K562 (cell line): ENCODE measurements at regions not wholly inside any gene's neighbourhood (a gene's known extent, or its start where the extent isn't known, plus 50 kb on each side); places are given as distances from the start of the nearest gene placed in this dataset.

Source experiments
- HNRNPL ChIP-seq: fragments of 200-400 bp; formaldehyde crosslinking; IDR thresholded peaks from 2 replicates; pipeline ENCODE4 v1.6.1; 2017; ENCODE audit warnings: low read depth, mild to moderate bottlenecking, low read length
- JUNB ChIP-seq: fragments of 450-650 bp; formaldehyde crosslinking; conservative IDR thresholded peaks from 2 replicates; pipeline ENCODE4 v1.4.0; 2020; ENCODE audit warnings: mild to moderate bottlenecking
- KAT2B ChIP-seq: IDR thresholded peaks from one replicate; pipeline ENCODE4 v1.6.1; 2012; ENCODE audit warnings: low read depth, mild to moderate bottlenecking, control low read depth, inconsistent platforms, low read length, moderate library complexity
- NFIC ChIP-seq: fragments of 450-650 bp; IDR thresholded peaks from 2 replicates; pipeline ENCODE4 v1.6.1; 2017; ENCODE audit warnings: mild to moderate bottlenecking, inconsistent platforms
- PHF8 ChIP-seq: fragments of 200-600 bp; sonication (generic); IDR thresholded peaks from 2 replicates; pipeline ENCODE4 v1.6.1; 2012; ENCODE audit warnings: mixed run types, mild to moderate bottlenecking, inconsistent platforms, low read length, moderate library complexity, borderline replicate concordance
- ZNF165 ChIP-seq: fragments of 250-450 bp; sonication (Bioruptor Pico); IDR thresholded peaks from 2 replicates; pipeline ENCODE4 v1.4.0; 2020; ENCODE audit warnings: borderline replicate concordance
- ZNF263 ChIP-seq: sonication (generic); formaldehyde crosslinking; IDR thresholded peaks from 2 replicates; pipeline ENCODE4 v1.8.0; 2022; ENCODE audit warnings: mild to moderate bottlenecking, missing genetic modification reagents, borderline replicate concordance
- ZNF507 ChIP-seq: conservative IDR thresholded peaks from 2 replicates; pipeline ENCODE4 v1.6.1; 2017; ENCODE audit warnings: missing genetic modification characterization, missing compliant biosample characterization
- ZNF75A ChIP-seq: fragments of 450-650 bp; formaldehyde crosslinking; IDR thresholded peaks from 2 replicates; pipeline ENCODE4 v1.4.0; 2020; ENCODE audit warnings: mild to moderate bottlenecking
- TF ChIP-seq, protein P1 (sequence below): sonication (generic); formaldehyde crosslinking; IDR thresholded peaks from 2 replicates; pipeline ENCODE4 v1.8.0; 2022; ENCODE audit warnings: mild to moderate bottlenecking, missing genetic modification reagents
- TF ChIP-seq, protein P2 (sequence below): fragments of 450-650 bp; IDR thresholded peaks from 2 replicates; pipeline ENCODE4 v1.7.0; 2016; ENCODE audit warnings: borderline replicate concordance
- TF ChIP-seq, protein P3 (sequence below): fragments of 450-650 bp; IDR thresholded peaks from 2 replicates; pipeline ENCODE4 v1.6.1; 2016
- TF ChIP-seq, protein P4 (sequence below): fragments of 200-600 bp; sonication (generic); IDR thresholded peaks from one replicate; pipeline ENCODE4 v1.6.1; 2012; ENCODE audit warnings: mild to moderate bottlenecking, low read depth, low read length, inconsistent platforms

DNA sequence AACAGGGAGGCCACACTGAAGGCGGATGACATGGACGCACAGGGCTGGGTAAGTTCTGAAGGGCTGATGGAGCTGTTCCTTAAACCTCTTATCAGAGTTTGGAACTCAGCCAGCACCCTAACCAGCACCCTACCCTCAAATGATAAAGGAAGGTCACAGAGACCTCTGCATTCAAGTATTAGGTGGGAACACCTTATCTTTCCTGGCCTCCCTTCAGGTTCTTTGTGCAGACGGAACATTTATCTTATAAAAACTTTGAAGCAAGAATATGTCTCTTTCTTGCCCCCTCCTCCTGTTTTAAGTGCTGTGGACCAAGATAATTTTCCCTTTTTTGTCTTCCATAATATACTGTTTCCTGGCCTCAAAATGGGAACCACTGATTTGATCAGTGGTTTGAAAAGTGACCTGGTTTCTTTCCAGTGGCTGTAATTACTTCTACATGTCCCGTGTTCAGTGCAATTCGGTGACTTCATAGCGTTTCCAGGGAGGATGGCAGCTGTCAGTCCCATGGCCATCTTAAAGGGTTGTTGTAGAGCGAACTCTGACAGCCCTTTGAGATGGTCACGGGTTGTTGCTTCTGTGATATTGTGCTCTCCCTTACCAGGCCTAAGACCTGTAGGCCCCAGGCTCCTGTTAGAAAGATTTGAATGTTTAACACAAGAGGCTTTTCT is 213.2 kb upstream of the MYLIP start (continued):
- TF ChIP-seq ZNF75A (CRISPR knock-in tag), result no peak
- TF ChIP-seq, protein P1, sequence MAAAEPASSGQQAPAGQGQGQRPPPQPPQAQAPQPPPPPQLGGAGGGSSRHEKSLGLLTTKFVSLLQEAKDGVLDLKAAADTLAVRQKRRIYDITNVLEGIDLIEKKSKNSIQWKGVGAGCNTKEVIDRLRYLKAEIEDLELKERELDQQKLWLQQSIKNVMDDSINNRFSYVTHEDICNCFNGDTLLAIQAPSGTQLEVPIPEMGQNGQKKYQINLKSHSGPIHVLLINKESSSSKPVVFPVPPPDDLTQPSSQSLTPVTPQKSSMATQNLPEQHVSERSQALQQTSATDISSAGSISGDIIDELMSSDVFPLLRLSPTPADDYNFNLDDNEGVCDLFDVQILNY (CRISPR knock-in tag), result no peak
- TF ChIP-seq NFIC, result peak; percentile 99
- no peak for TF ChIP-seq PHF8
- TF ChIP-seq, protein P2, sequence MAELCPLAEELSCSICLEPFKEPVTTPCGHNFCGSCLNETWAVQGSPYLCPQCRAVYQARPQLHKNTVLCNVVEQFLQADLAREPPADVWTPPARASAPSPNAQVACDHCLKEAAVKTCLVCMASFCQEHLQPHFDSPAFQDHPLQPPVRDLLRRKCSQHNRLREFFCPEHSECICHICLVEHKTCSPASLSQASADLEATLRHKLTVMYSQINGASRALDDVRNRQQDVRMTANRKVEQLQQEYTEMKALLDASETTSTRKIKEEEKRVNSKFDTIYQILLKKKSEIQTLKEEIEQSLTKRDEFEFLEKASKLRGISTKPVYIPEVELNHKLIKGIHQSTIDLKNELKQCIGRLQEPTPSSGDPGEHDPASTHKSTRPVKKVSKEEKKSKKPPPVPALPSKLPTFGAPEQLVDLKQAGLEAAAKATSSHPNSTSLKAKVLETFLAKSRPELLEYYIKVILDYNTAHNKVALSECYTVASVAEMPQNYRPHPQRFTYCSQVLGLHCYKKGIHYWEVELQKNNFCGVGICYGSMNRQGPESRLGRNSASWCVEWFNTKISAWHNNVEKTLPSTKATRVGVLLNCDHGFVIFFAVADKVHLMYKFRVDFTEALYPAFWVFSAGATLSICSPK, result no peak
- no peak for TF ChIP-seq HNRNPL
- TF ChIP-seq, protein P3, sequence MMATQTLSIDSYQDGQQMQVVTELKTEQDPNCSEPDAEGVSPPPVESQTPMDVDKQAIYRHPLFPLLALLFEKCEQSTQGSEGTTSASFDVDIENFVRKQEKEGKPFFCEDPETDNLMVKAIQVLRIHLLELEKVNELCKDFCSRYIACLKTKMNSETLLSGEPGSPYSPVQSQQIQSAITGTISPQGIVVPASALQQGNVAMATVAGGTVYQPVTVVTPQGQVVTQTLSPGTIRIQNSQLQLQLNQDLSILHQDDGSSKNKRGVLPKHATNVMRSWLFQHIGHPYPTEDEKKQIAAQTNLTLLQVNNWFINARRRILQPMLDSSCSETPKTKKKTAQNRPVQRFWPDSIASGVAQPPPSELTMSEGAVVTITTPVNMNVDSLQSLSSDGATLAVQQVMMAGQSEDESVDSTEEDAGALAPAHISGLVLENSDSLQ, result peak; percentile 91
- no peak for TF ChIP-seq ZNF263 (CRISPR knock-in tag)
- TF ChIP-seq, protein P4, sequence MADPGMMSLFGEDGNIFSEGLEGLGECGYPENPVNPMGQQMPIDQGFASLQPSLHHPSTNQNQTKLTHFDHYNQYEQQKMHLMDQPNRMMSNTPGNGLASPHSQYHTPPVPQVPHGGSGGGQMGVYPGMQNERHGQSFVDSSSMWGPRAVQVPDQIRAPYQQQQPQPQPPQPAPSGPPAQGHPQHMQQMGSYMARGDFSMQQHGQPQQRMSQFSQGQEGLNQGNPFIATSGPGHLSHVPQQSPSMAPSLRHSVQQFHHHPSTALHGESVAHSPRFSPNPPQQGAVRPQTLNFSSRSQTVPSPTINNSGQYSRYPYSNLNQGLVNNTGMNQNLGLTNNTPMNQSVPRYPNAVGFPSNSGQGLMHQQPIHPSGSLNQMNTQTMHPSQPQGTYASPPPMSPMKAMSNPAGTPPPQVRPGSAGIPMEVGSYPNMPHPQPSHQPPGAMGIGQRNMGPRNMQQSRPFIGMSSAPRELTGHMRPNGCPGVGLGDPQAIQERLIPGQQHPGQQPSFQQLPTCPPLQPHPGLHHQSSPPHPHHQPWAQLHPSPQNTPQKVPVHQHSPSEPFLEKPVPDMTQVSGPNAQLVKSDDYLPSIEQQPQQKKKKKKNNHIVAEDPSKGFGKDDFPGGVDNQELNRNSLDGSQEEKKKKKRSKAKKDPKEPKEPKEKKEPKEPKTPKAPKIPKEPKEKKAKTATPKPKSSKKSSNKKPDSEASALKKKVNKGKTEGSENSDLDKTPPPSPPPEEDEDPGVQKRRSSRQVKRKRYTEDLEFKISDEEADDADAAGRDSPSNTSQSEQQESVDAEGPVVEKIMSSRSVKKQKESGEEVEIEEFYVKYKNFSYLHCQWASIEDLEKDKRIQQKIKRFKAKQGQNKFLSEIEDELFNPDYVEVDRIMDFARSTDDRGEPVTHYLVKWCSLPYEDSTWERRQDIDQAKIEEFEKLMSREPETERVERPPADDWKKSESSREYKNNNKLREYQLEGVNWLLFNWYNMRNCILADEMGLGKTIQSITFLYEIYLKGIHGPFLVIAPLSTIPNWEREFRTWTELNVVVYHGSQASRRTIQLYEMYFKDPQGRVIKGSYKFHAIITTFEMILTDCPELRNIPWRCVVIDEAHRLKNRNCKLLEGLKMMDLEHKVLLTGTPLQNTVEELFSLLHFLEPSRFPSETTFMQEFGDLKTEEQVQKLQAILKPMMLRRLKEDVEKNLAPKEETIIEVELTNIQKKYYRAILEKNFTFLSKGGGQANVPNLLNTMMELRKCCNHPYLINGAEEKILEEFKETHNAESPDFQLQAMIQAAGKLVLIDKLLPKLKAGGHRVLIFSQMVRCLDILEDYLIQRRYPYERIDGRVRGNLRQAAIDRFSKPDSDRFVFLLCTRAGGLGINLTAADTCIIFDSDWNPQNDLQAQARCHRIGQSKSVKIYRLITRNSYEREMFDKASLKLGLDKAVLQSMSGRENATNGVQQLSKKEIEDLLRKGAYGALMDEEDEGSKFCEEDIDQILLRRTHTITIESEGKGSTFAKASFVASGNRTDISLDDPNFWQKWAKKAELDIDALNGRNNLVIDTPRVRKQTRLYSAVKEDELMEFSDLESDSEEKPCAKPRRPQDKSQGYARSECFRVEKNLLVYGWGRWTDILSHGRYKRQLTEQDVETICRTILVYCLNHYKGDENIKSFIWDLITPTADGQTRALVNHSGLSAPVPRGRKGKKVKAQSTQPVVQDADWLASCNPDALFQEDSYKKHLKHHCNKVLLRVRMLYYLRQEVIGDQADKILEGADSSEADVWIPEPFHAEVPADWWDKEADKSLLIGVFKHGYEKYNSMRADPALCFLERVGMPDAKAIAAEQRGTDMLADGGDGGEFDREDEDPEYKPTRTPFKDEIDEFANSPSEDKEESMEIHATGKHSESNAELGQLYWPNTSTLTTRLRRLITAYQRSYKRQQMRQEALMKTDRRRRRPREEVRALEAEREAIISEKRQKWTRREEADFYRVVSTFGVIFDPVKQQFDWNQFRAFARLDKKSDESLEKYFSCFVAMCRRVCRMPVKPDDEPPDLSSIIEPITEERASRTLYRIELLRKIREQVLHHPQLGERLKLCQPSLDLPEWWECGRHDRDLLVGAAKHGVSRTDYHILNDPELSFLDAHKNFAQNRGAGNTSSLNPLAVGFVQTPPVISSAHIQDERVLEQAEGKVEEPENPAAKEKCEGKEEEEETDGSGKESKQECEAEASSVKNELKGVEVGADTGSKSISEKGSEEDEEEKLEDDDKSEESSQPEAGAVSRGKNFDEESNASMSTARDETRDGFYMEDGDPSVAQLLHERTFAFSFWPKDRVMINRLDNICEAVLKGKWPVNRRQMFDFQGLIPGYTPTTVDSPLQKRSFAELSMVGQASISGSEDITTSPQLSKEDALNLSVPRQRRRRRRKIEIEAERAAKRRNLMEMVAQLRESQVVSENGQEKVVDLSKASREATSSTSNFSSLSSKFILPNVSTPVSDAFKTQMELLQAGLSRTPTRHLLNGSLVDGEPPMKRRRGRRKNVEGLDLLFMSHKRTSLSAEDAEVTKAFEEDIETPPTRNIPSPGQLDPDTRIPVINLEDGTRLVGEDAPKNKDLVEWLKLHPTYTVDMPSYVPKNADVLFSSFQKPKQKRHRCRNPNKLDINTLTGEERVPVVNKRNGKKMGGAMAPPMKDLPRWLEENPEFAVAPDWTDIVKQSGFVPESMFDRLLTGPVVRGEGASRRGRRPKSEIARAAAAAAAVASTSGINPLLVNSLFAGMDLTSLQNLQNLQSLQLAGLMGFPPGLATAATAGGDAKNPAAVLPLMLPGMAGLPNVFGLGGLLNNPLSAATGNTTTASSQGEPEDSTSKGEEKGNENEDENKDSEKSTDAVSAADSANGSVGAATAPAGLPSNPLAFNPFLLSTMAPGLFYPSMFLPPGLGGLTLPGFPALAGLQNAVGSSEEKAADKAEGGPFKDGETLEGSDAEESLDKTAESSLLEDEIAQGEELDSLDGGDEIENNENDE, result no peak
- TF ChIP-seq JUNB (CRISPR knock-in tag), result no peak
- TF ChIP-seq KAT2B, result no peak
- TF ChIP-seq ZNF165, result 0 out of 2 replicates have a peak, but pooled peaks have one; percentile 27
- TF ChIP-seq ZNF507 (tag), result no peak
